ENCODE measurements at regions not wholly inside any gene's neighbourhood (a gene's known extent, or its start where the extent isn't known, plus 50 kb on each side); places are given as distances from the start of the nearest gene placed in this dataset.

- no peak overlapping the region for H3K27ac Mint-ChIP-seq
- TF ChIP-seq, protein P1, sequence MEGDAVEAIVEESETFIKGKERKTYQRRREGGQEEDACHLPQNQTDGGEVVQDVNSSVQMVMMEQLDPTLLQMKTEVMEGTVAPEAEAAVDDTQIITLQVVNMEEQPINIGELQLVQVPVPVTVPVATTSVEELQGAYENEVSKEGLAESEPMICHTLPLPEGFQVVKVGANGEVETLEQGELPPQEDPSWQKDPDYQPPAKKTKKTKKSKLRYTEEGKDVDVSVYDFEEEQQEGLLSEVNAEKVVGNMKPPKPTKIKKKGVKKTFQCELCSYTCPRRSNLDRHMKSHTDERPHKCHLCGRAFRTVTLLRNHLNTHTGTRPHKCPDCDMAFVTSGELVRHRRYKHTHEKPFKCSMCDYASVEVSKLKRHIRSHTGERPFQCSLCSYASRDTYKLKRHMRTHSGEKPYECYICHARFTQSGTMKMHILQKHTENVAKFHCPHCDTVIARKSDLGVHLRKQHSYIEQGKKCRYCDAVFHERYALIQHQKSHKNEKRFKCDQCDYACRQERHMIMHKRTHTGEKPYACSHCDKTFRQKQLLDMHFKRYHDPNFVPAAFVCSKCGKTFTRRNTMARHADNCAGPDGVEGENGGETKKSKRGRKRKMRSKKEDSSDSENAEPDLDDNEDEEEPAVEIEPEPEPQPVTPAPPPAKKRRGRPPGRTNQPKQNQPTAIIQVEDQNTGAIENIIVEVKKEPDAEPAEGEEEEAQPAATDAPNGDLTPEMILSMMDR (IDR thresholded peaks at IDR 0.05) = no peak
- no peak for ATAC-seq
- no peaks in the 10 kb centered on the region for H3K27me3 Mint-ChIP-seq
- CTCF ChIA-PET = no interaction called here
- no peak overlapping the region for H3K4me3 Mint-ChIP-seq
- peaks cover 8% of the 10 kb centered on the region for H3K9me3 Mint-ChIP-seq
- H3K36me3 Mint-ChIP-seq (ENCODE audit: low read depth) = no peaks in the 10 kb centered on the region
- intact Hi-C loops (cut with micrococcal nuclease) = no loop called here
- DNase-seq = no peak
- POLR2A ChIA-PET = no interaction called here
- no peaks in the 10 kb centered on the region for H3K4me1 Mint-ChIP-seq (ENCODE audit: low read depth)
These were observed 286.4 kb upstream of the TENM4 start for GRCh38 chr11:79727221-79727620.

DNA sequence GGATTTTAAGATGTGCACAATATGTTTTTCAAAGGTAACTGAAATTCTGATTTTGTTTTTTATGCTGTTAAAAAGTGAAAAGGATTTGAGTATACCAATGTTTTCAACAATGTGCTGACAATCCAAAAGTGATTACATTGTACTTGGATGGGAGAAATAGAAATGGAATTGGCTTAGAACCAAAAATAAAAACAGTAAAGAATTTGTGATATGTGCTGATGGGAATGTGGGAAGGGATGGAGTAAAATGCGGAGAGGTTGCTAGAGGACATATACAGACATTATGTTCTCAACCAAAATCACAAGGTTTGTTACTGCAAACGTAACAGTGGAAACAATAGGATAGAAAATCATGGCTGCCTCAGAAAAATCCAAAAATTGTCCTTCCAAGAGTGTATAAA is 279.3 kb upstream of the TENM4 start:
- Mint-ChIP-seq H3K27ac (no peak overlapping the region), H3K4me3 (no peak overlapping the region), H3K27me3 (no peaks in the 10 kb centered on the region), H3K9me3 (no peaks in the 10 kb centered on the region), H3K4me1 (ENCODE audit: low read depth) (no peaks in the 10 kb centered on the region), H3K36me3 (ENCODE audit: low read depth) (no peaks in the 10 kb centered on the region)
- ATAC-seq (no peak), DNase-seq (no peak)
- intact Hi-C loops (cut with micrococcal nuclease) = no loop called here
- ChIA-PET POLR2A (no interaction called here), CTCF (no interaction called here)
- TF ChIP-seq, protein P1 (IDR thresholded peaks at IDR 0.05) = no peak

DNA sequence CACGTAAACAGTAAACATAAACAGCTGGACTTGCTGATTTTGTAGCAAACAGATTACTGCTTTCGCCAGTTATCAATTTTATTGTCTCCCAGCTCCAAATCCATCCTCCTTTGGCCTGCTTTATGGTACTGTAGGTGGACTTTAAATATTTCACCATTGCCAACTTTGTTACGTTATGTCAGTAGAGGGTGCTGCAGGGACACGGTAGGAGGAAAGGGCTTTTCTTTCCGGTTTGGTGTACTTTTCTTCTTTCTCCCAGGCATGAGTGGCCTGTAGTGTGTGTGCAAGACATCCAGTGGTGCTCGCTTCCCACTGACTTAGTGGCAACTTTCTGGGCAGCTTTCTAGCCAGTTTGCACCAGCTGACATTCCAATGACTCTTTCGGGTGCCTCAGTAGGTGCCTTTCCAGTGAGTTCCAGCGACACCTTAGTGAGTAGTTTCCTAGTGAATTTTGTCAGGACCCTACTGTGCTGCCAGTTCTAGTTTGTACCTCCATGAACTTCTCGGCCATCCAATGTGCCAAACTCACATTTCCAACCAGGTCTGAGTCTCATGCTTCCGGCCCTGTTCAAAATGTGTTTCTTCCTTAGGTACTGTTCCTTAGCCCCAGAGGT is 267.6 kb upstream of the TENM4 start:
- Mint-ChIP-seq H3K36me3 (ENCODE audit: low read depth) (no peaks in the 10 kb centered on the region), H3K4me3 (no peak overlapping the region), H3K9me3 (peaks cover 15% of the 10 kb centered on the region), H3K4me1 (ENCODE audit: low read depth) (no peaks in the 10 kb centered on the region), H3K27ac (no peak overlapping the region), H3K27me3 (no peaks in the 10 kb centered on the region)
- intact Hi-C loops (cut with micrococcal nuclease) = no loop called here
- ATAC-seq (no peak), DNase-seq (no peak)
- POLR2A ChIA-PET = no interaction called here
- CTCF ChIA-PET = no interaction called here
- TF ChIP-seq, protein P1 (IDR thresholded peaks at IDR 0.05) = no peak

GRCh38 chr11:79705648-79706047 is 264.8 kb upstream of the TENM4 start:
- POLR2A ChIA-PET = no interaction called here
- TF ChIP-seq, protein P1 (IDR thresholded peaks at IDR 0.05) = no peak
- CTCF ChIA-PET = no interaction called here
- DNase-seq (no peak), ATAC-seq (no peak)
- Mint-ChIP-seq H3K4me1 (ENCODE audit: low read depth) (no peaks in the 10 kb centered on the region), H3K27ac (no peak overlapping the region), H3K36me3 (ENCODE audit: low read depth) (no peaks in the 10 kb centered on the region), H3K4me3 (no peak overlapping the region), H3K9me3 (peaks cover 30% of the 10 kb centered on the region), H3K27me3 (no peaks in the 10 kb centered on the region)
- intact Hi-C loops (cut with micrococcal nuclease) = no loop called here

DNA sequence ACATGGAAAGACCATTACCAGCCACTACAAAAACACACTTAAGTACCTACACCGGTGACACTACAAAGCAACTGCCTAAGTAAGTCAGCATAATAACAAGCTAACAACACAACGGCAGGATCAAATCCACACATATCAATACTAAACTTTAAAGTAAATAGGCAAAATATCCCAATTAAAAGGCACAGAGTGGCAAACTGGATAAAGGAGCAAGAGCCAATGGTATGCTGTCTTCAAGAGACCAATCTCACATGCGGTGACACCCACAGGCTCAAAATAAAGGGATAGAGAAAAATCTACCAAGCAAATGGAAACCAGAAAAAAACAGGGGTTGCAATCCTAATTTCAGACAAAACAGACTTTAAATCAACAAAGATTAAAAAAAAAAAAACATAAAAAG is 261.5 kb upstream of the TENM4 start:
- CTCF ChIA-PET = no interaction called here

More for the DNA sequence above, 261.5 kb upstream of the TENM4 start:
- H3K27ac Mint-ChIP-seq = no peak overlapping the region
- H3K36me3 Mint-ChIP-seq (ENCODE audit: low read depth) = no peaks in the 10 kb centered on the region
- TF ChIP-seq, protein P1 (IDR thresholded peaks at IDR 0.05) = no peak
- no peak for ATAC-seq
- no peak for DNase-seq
- H3K9me3 Mint-ChIP-seq = peaks cover 28% of the 10 kb centered on the region
- no peaks in the 10 kb centered on the region for H3K27me3 Mint-ChIP-seq
- H3K4me1 Mint-ChIP-seq (ENCODE audit: low read depth) = no peaks in the 10 kb centered on the region
- POLR2A ChIA-PET = no interaction called here
- no peak overlapping the region for H3K4me3 Mint-ChIP-seq
- intact Hi-C loops (cut with micrococcal nuclease) = no loop called here
